Astrocyte of the spinal cord (primary cell): ENCODE measurements at regions not wholly inside any gene's neighbourhood (a gene's known extent, or its start where the extent isn't known, plus 50 kb on each side); places are given as distances from the start of the nearest gene placed in this dataset.

Experiments
- DNase-seq: peaks from one replicate; pipeline ENCODE4 v3.0.0; 2011; ENCODE audit warnings: low read depth, low spot score
- H3K4me3 ChIP-seq: 2 replicates; pipeline ENCODE4 v1.5.1; 2011; ENCODE audit warnings: low read depth, mild to moderate bottlenecking, low read length, moderate library complexity
- in situ Hi-C: cut with HindIII; loops from 2 replicates; pipeline ENCODE4 v1.10.0; 2017; ENCODE audit warnings: low sequenced_read_pairs
- TF ChIP-seq, protein P1 (sequence below): IDR thresholded peaks from 2 replicates; pipeline ENCODE4 v1.5.1; 2012; ENCODE audit warnings: low read depth, mild to moderate bottlenecking, low read length, inconsistent platforms

DNA sequence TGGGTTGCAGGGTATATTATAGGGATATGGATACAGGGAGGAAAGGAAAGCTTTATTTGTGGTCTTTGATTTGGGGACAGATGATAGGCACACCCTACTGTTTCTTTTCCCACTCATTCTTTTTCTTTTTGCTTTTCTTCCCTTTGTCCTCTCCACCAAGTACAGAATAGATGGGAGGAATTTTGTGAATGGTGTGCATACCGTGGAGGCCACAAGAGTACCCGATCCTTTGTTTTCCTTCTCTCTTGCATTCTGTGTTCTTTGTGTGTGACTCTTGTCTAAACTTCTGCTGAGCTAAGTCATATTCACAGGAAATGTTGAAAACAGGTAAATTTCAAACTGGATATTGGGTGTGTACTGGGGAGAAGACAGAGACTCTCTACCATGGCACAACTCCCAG is 321.4 kb upstream of the SLC8A1 start:
- in situ Hi-C loops = no loop called here
- DNase-seq = no peak
- TF ChIP-seq, protein P1, sequence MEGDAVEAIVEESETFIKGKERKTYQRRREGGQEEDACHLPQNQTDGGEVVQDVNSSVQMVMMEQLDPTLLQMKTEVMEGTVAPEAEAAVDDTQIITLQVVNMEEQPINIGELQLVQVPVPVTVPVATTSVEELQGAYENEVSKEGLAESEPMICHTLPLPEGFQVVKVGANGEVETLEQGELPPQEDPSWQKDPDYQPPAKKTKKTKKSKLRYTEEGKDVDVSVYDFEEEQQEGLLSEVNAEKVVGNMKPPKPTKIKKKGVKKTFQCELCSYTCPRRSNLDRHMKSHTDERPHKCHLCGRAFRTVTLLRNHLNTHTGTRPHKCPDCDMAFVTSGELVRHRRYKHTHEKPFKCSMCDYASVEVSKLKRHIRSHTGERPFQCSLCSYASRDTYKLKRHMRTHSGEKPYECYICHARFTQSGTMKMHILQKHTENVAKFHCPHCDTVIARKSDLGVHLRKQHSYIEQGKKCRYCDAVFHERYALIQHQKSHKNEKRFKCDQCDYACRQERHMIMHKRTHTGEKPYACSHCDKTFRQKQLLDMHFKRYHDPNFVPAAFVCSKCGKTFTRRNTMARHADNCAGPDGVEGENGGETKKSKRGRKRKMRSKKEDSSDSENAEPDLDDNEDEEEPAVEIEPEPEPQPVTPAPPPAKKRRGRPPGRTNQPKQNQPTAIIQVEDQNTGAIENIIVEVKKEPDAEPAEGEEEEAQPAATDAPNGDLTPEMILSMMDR = no peak
- no peak overlapping the region for H3K4me3 ChIP-seq

DNA sequence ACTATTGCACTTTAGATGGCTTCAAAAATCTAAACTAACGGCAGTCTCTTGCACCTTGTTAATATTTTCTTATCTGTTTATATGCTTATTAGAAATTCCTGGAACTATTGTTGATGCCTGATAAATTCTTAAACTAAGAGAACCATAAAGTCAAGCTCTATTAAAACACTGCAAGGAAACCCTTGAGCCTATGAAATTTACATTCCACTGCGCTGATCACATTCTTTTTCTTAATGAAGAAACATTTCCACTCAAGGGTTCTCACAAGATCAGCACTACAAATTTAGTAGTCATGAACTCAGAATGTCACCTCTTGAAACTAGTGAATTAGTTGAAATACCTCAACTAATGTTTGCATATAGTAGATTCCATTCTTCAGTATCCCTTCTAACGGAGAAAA is 331.8 kb upstream of the SLC8A1 start:
- DNase-seq = no peak
- in situ Hi-C loops = no loop called here
- TF ChIP-seq, protein P1 = no peak
- H3K4me3 ChIP-seq = no peak overlapping the region

DNA sequence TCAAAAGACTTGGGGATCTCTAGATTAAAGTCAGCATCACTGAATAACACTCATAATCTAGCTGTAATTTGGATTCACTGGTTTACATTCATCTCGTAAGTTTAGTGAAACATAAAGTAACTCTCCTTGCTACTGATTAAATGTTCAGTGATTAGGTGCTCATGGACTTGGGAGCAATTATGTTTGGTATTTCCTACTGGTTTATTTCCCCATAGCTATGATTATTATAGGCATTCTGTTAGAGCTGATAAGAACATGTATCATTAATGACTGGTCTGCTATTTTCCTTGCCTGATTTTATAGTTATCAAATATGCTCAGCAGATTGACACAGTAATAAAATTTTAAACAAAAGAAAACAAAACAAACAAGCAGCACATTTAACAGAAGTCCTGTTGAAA is 334.7 kb upstream of the SLC8A1 start:
- H3K4me3 ChIP-seq = no peak overlapping the region
- in situ Hi-C loops = no loop called here
- TF ChIP-seq, protein P1 = no peak
- no peak for DNase-seq

GRCh38 chr2:40797120-40797519 is 345.2 kb upstream of the SLC8A1 start:
- TF ChIP-seq, protein P1 = no peak
- no peak overlapping the region for H3K4me3 ChIP-seq
- DNase-seq = peak; percentile 63
- in situ Hi-C loops = no loop called here

- TF ChIP-seq, protein P1 = no peak
- H3K4me3 ChIP-seq = no peak overlapping the region
- in situ Hi-C loops = no loop called here
- DNase-seq = no peak
These were observed 352.0 kb upstream of the SLC8A1 start for GRCh38 chr2:40803900-40804299.

DNA sequence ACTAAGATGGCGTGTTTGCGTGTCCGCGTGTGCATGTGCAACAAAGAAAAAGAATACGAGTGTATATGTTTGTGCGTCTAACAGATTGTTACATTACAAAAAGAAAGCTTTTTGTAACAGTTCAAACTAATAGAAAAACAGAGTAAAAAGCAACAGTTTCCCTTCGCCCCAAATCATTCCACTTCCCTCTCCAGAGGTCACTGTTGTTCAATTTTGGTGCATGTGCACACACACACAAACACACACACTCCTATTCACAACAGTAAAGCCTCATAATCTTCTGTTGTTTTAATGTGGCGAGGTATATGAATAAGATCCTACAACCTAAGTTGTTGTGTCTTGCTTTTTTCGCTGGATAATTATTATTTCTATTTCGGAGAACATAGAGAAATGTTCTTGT is 357.3 kb upstream of the SLC8A1 start:
- TF ChIP-seq, protein P1 = no peak
- H3K4me3 ChIP-seq = no peak overlapping the region
- in situ Hi-C loops = no loop called here
- DNase-seq = no peak

DNA sequence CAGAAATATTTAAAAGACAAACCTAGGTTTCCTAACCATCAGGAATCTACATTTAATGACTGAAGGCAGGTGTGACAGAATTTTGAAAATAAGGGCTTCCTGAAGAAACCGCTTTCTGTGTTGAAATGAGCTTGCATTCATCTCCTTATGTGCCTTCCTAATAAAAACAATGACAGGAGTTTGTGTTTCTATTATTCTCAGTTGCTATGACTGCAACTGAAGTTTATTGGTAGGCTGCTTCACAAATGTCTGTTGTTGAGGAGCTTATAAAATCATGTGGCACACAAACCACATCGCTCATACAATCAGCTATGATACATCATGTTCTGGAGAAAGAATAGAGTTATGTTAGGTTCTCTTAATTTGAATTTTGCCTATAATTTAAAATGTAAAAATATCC is 362.7 kb upstream of the SLC8A1 start:
- TF ChIP-seq, protein P1 = no peak
- no peak for DNase-seq
- no peak overlapping the region for H3K4me3 ChIP-seq
- in situ Hi-C loops = no loop called here
